ENCODE measurements at regions not wholly inside any gene's neighbourhood (a gene's known extent, or its start where the extent isn't known, plus 50 kb on each side); places are given as distances from the start of the nearest gene placed in this dataset.

DNA sequence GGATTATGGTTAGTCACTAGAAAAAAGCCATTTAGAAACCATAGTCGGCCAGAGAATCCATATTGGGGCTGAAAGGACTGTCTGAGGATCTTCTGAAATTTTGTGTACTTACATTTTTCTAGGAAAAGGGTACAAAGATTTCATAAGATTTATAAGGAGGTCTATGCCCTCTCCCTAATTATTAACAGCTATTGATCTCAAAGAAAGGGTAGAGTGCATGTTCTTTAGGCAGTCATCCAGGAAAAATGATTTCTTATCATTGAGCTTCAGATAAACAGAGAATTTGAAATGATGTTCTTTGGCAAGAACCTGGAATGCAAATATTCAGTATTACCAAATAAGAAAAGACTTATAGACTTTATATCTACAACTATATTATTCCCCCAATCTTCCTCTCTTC is 195.3 kb downstream of the ACTR3 start:
- 77 to 78% methylated on average over 1 of the region's 1 CpG for WGBS, 2 donors

DNA sequence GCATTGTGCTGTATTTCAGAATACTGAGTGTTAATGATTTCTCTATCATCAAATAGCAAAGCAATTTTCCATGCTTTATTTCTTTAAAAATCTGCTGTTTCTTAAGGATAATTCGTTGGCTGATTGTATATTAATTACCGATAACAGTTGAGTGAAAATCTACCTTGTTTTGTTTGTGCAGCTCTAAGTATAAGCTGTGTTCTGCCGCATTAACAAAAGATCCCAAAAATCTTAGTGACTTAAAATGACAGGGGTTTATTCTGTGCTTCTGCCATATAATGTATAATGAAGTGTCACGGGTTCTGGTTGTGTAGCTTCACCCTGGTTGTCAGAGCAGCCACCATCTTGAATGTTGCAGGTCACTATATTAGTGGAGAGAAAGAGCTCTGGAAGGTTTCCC is 196.1 kb downstream of the ACTR3 start:
- TF ChIP-seq, protein P1, sequence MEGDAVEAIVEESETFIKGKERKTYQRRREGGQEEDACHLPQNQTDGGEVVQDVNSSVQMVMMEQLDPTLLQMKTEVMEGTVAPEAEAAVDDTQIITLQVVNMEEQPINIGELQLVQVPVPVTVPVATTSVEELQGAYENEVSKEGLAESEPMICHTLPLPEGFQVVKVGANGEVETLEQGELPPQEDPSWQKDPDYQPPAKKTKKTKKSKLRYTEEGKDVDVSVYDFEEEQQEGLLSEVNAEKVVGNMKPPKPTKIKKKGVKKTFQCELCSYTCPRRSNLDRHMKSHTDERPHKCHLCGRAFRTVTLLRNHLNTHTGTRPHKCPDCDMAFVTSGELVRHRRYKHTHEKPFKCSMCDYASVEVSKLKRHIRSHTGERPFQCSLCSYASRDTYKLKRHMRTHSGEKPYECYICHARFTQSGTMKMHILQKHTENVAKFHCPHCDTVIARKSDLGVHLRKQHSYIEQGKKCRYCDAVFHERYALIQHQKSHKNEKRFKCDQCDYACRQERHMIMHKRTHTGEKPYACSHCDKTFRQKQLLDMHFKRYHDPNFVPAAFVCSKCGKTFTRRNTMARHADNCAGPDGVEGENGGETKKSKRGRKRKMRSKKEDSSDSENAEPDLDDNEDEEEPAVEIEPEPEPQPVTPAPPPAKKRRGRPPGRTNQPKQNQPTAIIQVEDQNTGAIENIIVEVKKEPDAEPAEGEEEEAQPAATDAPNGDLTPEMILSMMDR (IDR thresholded peaks at IDR 0.05) = no peak
- TF ChIP-seq POLR2A (IDR thresholded peaks at IDR 0.05) = no peak
- DNase-seq (ENCODE audit: low spot score in 2 of 2) = no peak
- no peak overlapping the region for H3K4me3 ChIP-seq (ENCODE audit: low read depth, poor library complexity, severe bottlenecking)
- 82 to 83% methylated on average over 4 of the region's 4 CpGs for WGBS, 2 donors
- intact Hi-C loops (cut with DNase I; ENCODE audit: low total_unique reads) = no loop called here

More for the DNA sequence above, 195.3 kb downstream of the ACTR3 start:
- intact Hi-C loops (cut with DNase I; ENCODE audit: low total_unique reads) = no loop called here
- H3K4me3 ChIP-seq (ENCODE audit: low read depth, poor library complexity, severe bottlenecking) = no peak overlapping the region
- no peak for DNase-seq (ENCODE audit: low spot score in 2 of 2)
- no peak for TF ChIP-seq POLR2A (IDR thresholded peaks at IDR 0.05)
- TF ChIP-seq, protein P1 (IDR thresholded peaks at IDR 0.05) = no peak

DNA sequence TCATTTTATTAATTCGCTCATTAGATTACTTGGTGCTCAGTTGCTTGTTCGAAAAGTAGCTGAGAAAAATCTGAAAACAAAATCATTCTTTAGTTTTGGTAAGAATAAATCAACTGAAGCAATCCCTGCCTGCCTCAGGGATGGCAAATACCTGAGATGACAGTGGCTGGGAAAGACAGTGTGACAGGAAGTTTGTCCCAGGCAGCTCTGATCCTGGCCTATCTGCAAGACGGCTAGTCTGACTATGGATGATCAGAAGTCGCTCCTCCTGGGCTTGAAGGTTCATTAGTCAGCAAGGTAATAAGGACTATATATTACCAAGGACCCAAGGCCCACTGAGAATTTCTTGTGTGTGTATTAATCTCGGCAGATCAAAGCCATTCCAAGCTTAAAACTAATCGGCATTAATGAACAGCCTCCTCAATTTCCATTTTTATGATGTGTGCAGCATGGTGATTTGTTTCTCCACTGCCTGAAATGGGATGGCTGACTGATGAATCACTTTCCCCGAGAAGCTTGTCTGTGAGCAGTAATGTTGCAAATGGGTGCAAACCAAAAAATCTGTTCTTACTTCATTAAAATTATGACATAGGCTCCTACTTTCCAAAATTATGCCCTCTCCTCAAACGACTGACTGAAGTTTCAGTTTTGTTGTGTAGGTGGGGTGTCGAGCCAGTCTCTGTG is 199.9 kb downstream of the ACTR3 start:
- no peak overlapping the region for H3K4me3 ChIP-seq (ENCODE audit: low read depth, poor library complexity, severe bottlenecking)
- no peak for DNase-seq (ENCODE audit: low spot score in 2 of 2)
- 70 to 77% methylated on average over 9 of the region's 9 CpGs for WGBS, 2 donors
- TF ChIP-seq POLR2A (IDR thresholded peaks at IDR 0.05) = no peak
- TF ChIP-seq, protein P1 (IDR thresholded peaks at IDR 0.05) = no peak
- intact Hi-C loops (cut with DNase I; ENCODE audit: low total_unique reads) = no loop called here

DNA sequence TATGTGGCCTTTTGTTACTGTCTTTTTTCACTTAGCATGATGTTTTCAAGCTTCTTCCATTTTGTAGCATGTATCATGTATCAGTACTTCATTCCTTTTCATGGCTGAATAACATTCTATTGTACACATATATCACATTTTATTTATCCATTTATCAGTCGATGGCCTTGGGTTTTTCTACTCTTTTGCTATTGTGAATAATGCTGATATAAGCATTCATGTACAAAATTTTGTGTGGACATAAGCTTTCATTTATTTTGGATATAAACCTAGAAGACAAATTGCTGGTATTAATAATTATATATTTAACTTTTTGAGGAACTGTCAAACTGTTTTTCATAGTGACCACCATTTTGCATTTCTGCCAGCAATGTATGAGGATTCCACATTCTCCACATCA is 201.1 kb downstream of the ACTR3 start:
- DNase-seq (ENCODE audit: low spot score in 2 of 2) = no peak
- intact Hi-C loops (cut with DNase I; ENCODE audit: low total_unique reads) = no loop called here
- TF ChIP-seq, protein P1 (IDR thresholded peaks at IDR 0.05) = no peak
- no peak for TF ChIP-seq POLR2A (IDR thresholded peaks at IDR 0.05)
- no peak overlapping the region for H3K4me3 ChIP-seq (ENCODE audit: low read depth, poor library complexity, severe bottlenecking)
- WGBS, 2 donors = 90 to 94% methylated on average over 1 of the region's 1 CpG

DNA sequence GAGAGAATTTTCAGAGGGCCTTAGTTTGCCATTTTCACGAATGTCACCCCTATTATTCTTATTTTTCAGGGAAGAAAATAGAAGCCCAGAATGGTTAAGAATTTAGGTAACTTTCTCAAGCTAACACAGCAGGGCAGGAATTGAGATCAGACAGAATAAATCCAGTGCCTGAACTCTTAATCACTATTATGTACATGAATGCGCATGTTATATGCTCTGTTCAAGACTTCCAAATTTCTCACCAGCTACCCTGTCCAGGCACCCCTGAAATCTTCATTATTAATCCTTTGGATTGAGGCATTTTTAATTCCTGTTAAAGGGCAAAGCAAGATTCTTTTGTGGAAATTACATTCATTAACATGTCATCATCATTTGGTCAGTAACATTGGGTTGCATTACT is 218.4 kb downstream of the ACTR3 start:
- no peak for TF ChIP-seq POLR2A (IDR thresholded peaks at IDR 0.05)
- TF ChIP-seq, protein P1 (IDR thresholded peaks at IDR 0.05) = no peak
- no peak overlapping the region for H3K4me3 ChIP-seq (ENCODE audit: low read depth, poor library complexity, severe bottlenecking)
- 82 to 88% methylated on average over 2 of the region's 2 CpGs for WGBS, 2 donors
- intact Hi-C loops (cut with DNase I; ENCODE audit: low total_unique reads) = no loop called here
- DNase-seq (ENCODE audit: low spot score in 2 of 2) = no peak

All from lower leg skin (tissue), 4 donors.